ENCODE measurements at regions not wholly inside any gene's neighbourhood (a gene's known extent, or its start where the extent isn't known, plus 50 kb on each side); places are given as distances from the start of the nearest gene placed in this dataset.

- peaks cover 0 to 27% of the 10 kb centered on the region in 2 experiments; a peak in 2 of 5 replicates for H3K27me3 ChIP-seq (ENCODE audit: control insufficient read depth in 2 of 2, insufficient read depth in 2 of 2, low read length in 2 of 2)
- TF ChIP-seq RBM17 (IDR thresholded peaks at IDR 0.05; ENCODE audit: borderline replicate concordance, low read depth, low read length) (no peak), BRF2 (IDR thresholded peaks at IDR 0.05; ENCODE audit: borderline replicate concordance, insufficient read depth, insufficient read length) (no peak), SNIP1 (IDR thresholded peaks at IDR 0.05; ENCODE audit: low read depth) (no peak), ZNF583 (CRISPR knock-in tag; IDR thresholded peaks at IDR 0.05) (no peak), ZNF217 (CRISPR knock-in tag; IDR thresholded peaks at IDR 0.05) (no peak), RBFOX2 (IDR thresholded peaks at IDR 0.05; ENCODE audit: low read depth, low read length) (no peak), ZNF655 (CRISPR knock-in tag; IDR thresholded peaks at IDR 0.05) (no peak), CAMTA2 (CRISPR knock-in tag; conservative IDR thresholded peaks at IDR 0.05) (no peak), CREB1 (IDR thresholded peaks at IDR 0.05) (no peak), CREB1 (CRISPR knock-in tag; IDR thresholded peaks at IDR 0.05) (no peak), XRCC4 (IDR thresholded peaks at IDR 0.05; ENCODE audit: extremely low read depth, insufficient read depth, insufficient read length) (no peak), PML (IDR thresholded peaks at IDR 0.05; ENCODE audit: low read length) (no peak), TSC22D4 (tag; IDR thresholded peaks at IDR 0.05) (no peak), BDP1 (IDR thresholded peaks at IDR 0.05; ENCODE audit: insufficient read depth, insufficient read length) (no peak), SREBF1 (IDR thresholded peaks at IDR 0.05; ENCODE audit: borderline replicate concordance, low read depth, low read length) (no peak), EZH2 (IDR thresholded peaks at IDR 0.05; ENCODE audit: borderline replicate concordance, low read depth, low read length) (no peak), POLR2AphosphoS5 (IDR thresholded peaks at IDR 0.05; ENCODE audit: control insufficient read depth, insufficient read depth, low read depth, low read length) (no peak)
- TF ChIP-seq, protein P1, sequence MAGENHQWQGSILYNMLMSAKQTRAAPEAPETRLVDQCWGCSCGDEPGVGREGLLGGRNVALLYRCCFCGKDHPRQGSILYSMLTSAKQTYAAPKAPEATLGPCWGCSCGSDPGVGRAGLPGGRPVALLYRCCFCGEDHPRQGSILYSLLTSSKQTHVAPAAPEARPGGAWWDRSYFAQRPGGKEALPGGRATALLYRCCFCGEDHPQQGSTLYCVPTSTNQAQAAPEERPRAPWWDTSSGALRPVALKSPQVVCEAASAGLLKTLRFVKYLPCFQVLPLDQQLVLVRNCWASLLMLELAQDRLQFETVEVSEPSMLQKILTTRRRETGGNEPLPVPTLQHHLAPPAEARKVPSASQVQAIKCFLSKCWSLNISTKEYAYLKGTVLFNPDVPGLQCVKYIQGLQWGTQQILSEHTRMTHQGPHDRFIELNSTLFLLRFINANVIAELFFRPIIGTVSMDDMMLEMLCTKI (IDR thresholded peaks at IDR 0.05; ENCODE audit: partially characterized antibody) = no peak
- TF ChIP-seq, protein P2, sequence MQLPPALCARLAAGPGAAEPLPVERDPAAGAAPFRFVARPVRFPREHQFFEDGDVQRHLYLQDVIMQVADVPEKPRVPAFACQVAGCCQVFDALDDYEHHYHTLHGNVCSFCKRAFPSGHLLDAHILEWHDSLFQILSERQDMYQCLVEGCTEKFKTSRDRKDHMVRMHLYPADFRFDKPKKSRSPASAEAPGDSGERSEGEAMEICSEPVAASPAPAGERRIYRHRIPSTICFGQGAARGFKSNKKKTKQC (CRISPR knock-in tag; IDR thresholded peaks at IDR 0.05) = no peak
- intact Hi-C loops (cut with micrococcal nuclease) (no loop called here), in situ Hi-C loops (cut with MboI) (no loop called here)
- DNase-seq (ENCODE audit: extremely low read depth in 1 of 4, low spot score in 3 of 4) = no peak
- no peaks in the 10 kb centered on the region for H3K79me2 ChIP-seq (ENCODE audit: control insufficient read depth, insufficient read depth, low read length)
- no peak overlapping the region for H3K9ac ChIP-seq (ENCODE audit: insufficient read depth in 1 of 2, low read depth in 2 of 2, low read length in 2 of 2)
- no peak overlapping the region for H3K4me2 ChIP-seq (ENCODE audit: insufficient read depth, low read length)
- H3K4me1 ChIP-seq (replicated peaks in 1 of 2; ENCODE audit: control insufficient read depth in 2 of 2, insufficient read depth in 2 of 2, low read length in 2 of 2) = no peaks in the 10 kb centered on the region
- ATAC-seq = no peak; the same call in 1 of the 3 replicates
- no TSS peak for BruUV-seq (replicated peaks)
- no peaks in the 10 kb centered on the region for H3K36me3 ChIP-seq (ENCODE audit: control insufficient read depth, insufficient read depth, low read length)
- no peak overlapping the region for H2AFZ ChIP-seq (ENCODE audit: low read depth, low read length)
- ChIA-PET POLR2A (no interaction called here), CTCF (ENCODE audit: low intra/inter-chr PET ratio) (no interaction called here)
- H3K27ac ChIP-seq (ENCODE audit: extremely low read depth, low read depth, low read length) = no peak overlapping the region
- H3K4me3 ChIP-seq = no peak overlapping the region
- FAIRE-seq = no peak
- no peaks in the 10 kb centered on the region; the same call in 1 of the 2 replicates for H4K20me1 ChIP-seq (replicated peaks; ENCODE audit: control insufficient read depth, insufficient read depth, low read length)
- H3K9me1 ChIP-seq (ENCODE audit: control insufficient read depth, insufficient read depth, low read length) = no peaks in the 10 kb centered on the region
- no peaks in the 10 kb centered on the region for H3K9me3 ChIP-seq (replicated peaks; ENCODE audit: control insufficient read depth, insufficient read depth, low read depth, low read length)
- 7% methylated on average over 12 of the region's 12 CpGs for WGBS (ENCODE audit: insufficient coverage, low coverage, missing lambda C conversion rate)
Measured at GRCh38 chr9:134571326-134571931, 70.2 kb upstream of the COL5A1 start.
